NCI-H345 treated with DMSO at 0.1 percent for 48 hours (cell line): ENCODE measurements at regions not wholly inside any gene's neighbourhood (a gene's known extent, or its start where the extent isn't known, plus 50 kb on each side); places are given as distances from the start of the nearest gene placed in this dataset.
"Not testable (repeated sequence)": the region's sequence is repeated elsewhere in the genome, so short reads cannot be mapped to it uniquely, and the experiment has no call there.

Experiments
- DNase-seq: peaks from one replicate; lab custom pipeline; 2025; ENCODE audit not compliant: unreplicated experiment; lab: John Stamatoyannopoulos, UW

DNA sequence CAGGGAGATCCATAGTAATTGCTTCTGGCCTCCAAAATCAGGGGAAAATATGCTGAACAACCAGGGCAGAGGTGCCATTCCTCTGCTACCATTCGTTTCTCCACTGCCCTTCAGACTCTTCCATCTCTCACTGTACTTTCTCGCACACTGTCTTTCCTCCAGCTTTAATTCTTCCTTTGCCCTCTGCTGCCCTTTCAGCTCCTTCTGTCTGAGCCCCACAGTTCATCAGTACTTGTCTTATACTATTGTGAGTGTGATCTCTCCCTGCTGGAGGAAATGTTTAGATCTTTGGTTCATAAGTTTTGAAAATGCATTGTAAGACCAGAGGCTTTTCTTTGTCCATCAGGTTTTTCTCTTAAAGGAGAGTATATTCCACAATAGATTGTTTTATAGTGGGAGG, 184.9 kb upstream of the DTNA start:
- DNase-seq: no peak

DNA sequence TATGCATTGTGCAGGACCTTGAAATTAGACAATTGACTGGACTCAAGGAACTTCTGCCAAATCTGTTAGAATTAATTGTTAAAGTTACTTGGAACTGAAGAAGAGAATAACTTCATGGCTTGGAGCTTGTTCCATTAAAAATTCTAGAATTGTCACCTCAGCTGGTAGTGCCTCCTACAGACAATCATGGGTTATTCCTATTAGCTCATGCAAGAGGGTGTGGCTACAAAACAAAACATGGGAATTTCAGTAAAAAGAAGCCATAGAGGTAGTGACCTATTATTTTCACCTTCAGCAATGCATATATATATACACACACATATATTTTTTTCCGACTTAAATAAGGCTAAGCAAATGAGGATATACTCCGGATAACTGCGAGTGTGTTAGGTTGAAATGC, 181.9 kb upstream of the DTNA start:
- DNase-seq: no peak

DNA sequence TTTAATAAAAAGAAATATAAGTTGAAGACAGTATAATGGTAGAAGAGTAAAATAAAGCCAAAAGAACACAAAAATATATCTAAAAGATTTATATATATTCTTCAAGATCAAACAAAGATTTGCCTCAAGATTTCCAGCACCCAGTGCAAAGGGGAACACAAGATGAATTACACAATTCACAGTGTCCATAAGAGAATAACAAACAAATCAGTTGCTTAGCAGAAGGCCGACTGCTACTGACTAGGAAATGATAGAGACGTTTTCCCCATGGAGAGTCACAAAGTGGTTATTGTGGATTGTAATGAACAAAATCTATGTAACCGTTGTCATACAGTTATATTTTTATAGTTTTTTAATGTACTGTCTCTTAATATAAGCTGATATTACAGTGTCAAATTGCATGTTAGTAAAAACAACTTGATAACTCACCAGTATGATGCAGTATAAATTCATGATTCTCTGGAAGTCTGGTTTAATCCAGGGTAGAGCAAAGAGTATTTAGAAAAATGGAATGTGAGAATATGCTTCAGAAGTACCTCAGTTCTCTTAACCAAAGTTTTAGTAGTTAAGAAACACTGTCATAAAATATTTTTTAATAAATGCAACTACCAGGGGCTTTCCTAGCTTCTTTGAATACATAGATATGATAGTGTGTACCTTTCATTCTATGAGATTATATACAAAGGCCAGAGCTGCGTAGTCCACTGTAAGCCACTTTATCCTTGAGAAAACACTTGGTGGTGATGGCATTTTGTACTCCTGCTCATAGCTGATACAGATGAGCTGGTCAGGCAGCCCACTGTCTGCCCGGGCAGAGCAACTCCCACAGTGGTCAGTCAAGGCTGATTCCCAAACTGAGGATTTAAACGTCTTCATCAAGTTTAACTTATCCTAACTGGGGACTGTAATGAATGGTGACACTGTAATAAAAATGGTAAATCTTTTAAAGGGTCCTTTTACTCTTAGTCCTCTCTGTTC, 180.5 kb upstream of the DTNA start:
- DNase-seq: no peak

DNA sequence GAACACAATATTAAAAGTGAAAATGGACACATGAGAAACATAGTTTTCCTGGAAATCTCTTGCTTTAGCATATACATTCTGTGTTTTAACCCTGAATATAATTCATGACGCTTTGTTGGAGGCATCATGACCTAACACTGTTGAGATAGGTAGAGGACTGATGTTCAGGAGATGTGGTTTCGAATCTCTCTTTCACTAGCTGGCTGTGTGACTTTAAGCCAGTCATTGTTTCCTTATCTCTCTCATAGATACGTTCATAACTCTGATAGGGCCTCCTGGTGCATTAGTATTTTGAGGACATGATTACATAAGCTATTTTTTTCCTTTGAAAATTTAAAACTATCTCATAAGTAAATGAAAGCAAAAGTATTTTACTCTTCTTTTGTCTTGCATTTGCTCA, 179.0 kb upstream of the DTNA start:
- no peak for DNase-seq

DNA sequence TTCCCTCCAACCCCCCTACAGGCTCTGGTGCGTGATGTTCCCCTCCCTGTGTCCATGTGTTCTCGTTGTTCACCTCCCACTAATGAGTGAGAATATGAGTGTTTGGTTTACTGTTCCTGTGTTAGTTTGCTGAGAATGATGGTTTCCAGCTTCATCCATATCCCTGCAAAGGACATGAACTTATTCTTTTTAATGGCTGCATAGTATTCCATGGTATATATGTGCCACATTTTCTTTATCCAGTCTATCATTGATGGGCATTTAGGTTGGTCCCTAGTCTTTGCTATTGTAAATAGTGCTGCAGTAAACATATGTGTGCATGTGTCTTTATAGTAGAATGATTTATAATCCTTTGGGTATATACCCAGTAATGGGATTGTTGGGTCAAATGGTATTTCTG, 175.5 kb upstream of the DTNA start:
- not testable (repeated sequence) for DNase-seq

- no peak for DNase-seq
These were observed 169.2 kb upstream of the DTNA start for GRCh38 chr18:34540897-34541296.

DNA sequence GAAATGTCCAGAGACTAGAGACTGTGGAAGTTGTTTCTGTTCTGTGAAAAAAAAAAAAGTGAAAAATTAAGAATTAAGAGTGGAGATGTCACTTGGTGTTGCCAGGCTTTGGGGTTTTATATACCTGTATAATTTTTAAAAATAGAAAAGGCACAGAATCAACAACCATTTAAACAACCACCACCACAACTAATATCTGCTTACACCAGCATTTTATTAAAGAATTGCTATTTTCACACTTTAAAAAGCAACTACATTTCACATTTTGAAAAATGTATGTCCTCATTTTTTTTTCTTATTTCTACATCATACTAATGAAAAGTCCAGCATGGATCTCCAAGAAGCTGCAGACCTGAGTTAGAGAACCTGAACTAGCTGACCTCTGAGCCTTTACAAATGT, 167.5 kb upstream of the DTNA start:
- DNase-seq: no peak

GRCh38 chr18:34543356-34543755, 166.7 kb upstream of the DTNA start:
- no peak for DNase-seq

DNA sequence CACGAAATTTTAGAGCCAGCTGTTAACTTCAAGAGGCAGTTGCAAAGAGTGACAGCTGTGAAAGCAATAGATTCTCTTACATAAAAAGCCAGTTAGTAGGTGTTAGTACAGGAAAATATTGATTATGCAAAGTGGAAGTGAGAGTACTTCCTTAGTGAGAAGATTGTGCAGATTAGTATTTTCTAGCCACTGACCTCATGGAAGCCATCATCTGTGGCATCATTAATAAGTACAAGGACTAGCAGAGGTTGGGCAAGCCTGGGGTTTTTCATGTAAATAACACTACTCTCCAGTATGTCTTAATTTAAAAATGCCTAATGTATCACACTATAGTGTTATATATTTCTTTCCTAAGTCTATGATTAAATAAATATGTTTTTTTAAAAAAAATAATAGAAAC, 166.2 kb upstream of the DTNA start:
- DNase-seq: peak; percentile 9

DNA sequence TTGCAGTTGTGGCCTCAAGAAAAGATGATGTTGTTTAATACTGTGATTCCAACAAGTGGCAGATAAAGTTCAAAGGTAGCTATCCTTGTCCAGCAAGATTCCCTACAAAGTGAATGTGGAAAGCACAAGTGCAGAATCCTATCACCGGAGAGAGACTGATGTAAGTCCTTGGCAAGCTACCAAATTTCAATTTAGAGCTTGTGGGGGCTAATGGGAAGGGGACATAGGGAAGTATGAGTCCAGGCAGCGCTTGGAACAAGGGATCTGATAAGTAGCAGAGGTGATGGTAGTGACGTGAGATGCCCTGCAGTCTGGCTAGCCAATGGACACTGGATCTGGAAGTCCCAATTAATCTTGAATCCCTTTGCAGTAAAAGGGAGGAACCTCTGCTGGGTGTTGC, 165.2 kb upstream of the DTNA start:
- peak; percentile 12 for DNase-seq

DNA sequence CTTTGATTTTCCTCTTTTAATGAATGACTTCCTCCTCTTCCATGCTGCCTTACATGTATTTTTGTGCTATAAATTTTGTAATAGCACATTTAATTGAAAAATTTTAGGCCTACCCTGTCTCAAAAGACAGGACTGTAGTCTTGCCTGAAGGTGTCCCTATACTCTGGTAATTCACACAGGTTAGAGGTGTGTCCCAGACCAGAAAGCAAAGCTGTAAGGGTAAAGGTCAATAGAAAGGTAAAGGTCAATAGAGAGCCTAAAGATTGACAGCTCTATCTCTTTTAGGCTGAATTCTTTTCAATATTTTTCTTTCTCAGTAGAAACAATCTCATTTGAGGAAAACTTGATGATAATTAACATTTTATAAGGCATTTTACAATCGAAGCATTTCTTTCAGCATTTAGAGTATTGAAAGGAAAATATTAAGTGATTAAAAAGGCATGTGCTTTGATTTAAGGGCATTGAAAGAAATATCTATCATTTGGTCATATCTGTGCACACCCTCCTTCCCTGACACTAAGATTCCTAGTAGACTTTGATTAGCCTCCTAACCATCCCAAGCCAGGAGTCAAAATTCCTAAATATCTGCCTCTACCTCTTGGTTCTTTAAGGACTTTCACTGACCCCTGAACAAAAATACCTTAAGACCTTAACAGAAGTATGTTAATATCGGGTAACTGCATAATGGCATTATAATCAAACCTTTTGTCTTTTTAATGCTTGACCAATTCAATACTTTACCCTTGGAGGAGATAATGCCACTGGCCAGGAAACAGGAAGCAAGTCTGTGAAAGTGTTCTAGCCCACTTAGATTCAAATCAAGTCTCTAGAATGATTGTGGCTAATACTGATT, 161.8 kb upstream of the DTNA start:
- DNase-seq: no peak

DNA sequence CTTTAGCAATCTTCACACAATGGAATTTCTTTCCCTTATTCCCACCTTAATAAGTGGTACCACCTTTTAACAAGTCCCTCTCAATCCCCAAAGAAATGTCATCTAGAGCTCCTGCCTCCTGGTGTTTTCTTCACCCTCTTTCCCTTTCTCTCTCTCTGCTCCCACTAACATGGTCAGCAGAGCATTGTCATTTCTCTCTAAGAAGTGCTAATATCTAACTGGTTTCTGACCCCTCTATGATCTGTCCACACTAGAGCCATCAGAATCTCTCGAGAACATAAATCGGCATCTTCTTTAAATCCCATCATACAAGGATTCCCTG, 161.2 kb upstream of the DTNA start:
- no peak for DNase-seq

GRCh38 chr18:34549367-34549766, 160.7 kb upstream of the DTNA start:
- DNase-seq: no peak

- no peak for DNase-seq
These were observed 159.9 kb upstream of the DTNA start for GRCh38 chr18:34550156-34550555.

GRCh38 chr18:34550902-34551301, 159.2 kb upstream of the DTNA start:
- no peak for DNase-seq

GRCh38 chr18:34551824-34552223, 158.3 kb upstream of the DTNA start:
- no peak for DNase-seq

DNA sequence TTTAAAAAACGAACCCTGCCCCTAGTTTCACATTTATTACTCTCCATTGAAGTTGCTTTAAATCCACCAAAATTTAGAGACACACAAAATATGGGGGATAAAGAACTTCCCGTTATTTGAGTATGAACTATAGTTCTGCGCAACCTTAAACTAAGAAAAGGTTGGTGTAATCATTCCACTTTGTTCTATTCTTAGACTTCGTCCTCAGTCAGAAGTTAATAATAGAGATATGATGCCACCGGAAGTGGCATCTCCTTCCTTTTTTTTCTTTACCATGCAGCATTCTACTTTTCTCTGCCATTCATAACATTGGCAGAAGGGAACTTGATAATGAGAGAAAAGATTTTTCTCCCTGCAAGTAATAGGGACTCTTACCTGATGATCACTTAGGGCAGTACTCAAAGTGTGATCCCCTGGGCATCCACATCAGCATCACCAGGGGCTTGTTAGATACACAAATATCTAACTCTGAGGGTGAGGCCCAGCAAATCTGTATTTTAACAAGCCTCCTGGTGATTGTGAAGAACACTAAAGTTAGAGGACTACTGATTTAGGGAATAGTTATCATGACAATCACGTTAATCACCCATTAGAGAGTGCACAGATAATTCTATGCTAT, 147.7 kb upstream of the DTNA start:
- DNase-seq: no peak

DNA sequence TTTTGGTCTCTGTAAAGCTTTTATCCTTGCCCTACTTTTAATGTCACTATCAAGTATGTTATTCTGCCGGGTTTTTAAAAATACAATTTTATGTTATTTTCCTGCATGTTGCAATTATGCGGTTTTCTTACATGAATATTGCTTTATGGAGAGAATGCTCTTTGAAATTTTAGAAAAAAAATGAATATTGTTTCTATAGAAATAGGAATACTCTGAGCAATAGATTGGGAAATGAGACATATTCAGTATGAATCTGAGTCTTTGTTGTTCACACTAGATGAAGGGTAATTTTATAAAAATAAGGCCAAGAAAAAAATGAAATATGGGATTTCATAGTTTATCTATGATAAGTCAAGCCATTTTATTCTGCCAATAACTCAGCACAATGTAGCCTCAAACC, 142.2 kb upstream of the DTNA start:
- no peak for DNase-seq

- DNase-seq: no peak
These were observed 133.5 kb upstream of the DTNA start for GRCh38 chr18:34576622-34577021.

DNA sequence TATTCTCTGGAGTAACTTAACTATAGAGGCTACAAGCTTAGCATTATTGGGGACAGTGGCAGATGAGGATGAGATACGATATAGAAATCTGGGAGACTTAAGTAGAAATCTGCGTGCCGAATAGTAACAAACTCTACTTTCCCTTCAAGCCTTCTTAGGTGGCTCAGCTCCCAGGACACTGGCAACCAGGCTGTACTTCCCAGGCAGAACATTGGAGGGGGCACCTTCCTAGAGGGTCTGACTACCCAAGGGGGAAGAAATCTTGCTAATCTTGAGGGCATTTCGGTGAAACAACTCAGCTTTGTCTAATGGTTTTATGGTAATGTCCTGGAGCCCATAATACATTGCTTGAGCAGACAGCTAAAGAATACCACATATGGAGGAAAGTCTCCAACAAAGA, 126.2 kb upstream of the DTNA start:
- DNase-seq: no peak

GRCh38 chr18:34590503-34590902, 119.6 kb upstream of the DTNA start:
- no peak for DNase-seq

GRCh38 chr18:34591920-34592444, 118.1 kb upstream of the DTNA start:
- no peak for DNase-seq
